B cell (primary cell): ENCODE measurements at regions not wholly inside any gene's neighbourhood (a gene's known extent, or its start where the extent isn't known, plus 50 kb on each side); places are given as distances from the start of the nearest gene placed in this dataset.

Experiments
- CTCF ChIP-seq: fragments of 200-600 bp; IDR thresholded peaks from one replicate; pipeline ENCODE4 v1.8.0; 2022; ENCODE audit warnings: antibody characterized with exemption, mild to moderate bottlenecking
- EZH2 ChIP-seq: IDR thresholded peaks from 2 replicates; pipeline ENCODE4 v1.6.1; 2012; ENCODE audit warnings: borderline replicate concordance, low read depth, mild to moderate bottlenecking, moderate library complexity, low read length; ENCODE audit not compliant: insufficient read depth, poor library complexity, severe bottlenecking

DNA sequence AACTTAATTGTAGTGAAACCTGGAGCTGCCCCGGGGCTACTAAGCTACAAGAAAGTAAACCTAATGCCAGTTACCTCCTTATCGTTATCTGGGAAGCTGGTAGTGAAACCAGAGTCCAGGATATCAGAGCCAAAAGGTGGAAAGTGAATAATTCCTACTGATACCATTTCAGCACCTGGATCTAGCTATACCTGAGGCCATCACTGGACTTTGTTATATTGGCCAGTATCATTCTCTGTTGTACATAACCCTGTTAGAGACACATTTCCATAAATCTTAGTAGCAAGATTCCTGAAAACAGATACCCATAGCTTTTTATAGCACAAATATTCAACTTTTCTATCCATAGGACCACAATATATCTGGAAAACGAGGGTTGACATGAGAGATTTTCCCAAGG is 538.0 kb downstream of the GRIN2A start:
- TF ChIP-seq CTCF: no peak
- TF ChIP-seq EZH2: no peak
